H9 (cell line): ENCODE measurements at regions not wholly inside any gene's neighbourhood (a gene's known extent, or its start where the extent isn't known, plus 50 kb on each side); places are given as distances from the start of the nearest gene placed in this dataset.

Experiments used
- DNase-seq: peaks from one replicate; pipeline ENCODE4 v3.0.0-alpha.2; 2017
- H2AFZ ChIP-seq: one replicate; pipeline ENCODE4 v1.6.1; 2013; ENCODE audit warnings: mild to moderate bottlenecking, low read length, control low read depth, moderate library complexity
- H2AK5ac ChIP-seq: 2 replicates; pipeline ENCODE4 v1.6.1; 2013; ENCODE audit warnings: low read length, control low read depth, mixed read lengths; ENCODE audit not compliant: insufficient read length
- H2BK120ac ChIP-seq: one replicate; pipeline ENCODE4 v1.6.1; 2013; ENCODE audit warnings: low read depth, mild to moderate bottlenecking, low read length, control low read depth, inconsistent platforms; ENCODE audit not compliant: poor library complexity, severe bottlenecking
- H2BK12ac ChIP-seq: 2 replicates; pipeline ENCODE4 v1.6.1; 2013; ENCODE audit warnings: low read length, control low read depth, mixed read lengths, low read depth; ENCODE audit not compliant: insufficient read length
- H2BK15ac ChIP-seq: 2 replicates; pipeline ENCODE4 v1.6.1; 2013; ENCODE audit warnings: low read depth, low read length, control low read depth
- H2BK20ac ChIP-seq: one replicate; pipeline ENCODE4 v1.6.1; 2013; ENCODE audit warnings: low read depth, mild to moderate bottlenecking, low read length, control low read depth, inconsistent platforms; ENCODE audit not compliant: poor library complexity, severe bottlenecking
- H2BK5ac ChIP-seq: 2 replicates; pipeline ENCODE4 v1.6.1; 2013; ENCODE audit warnings: low read length, control low read depth, mixed read lengths; ENCODE audit not compliant: insufficient read length
- H3K14ac ChIP-seq: 2 replicates; pipeline ENCODE4 v1.6.1; 2013; ENCODE audit warnings: low read length, control low read depth; ENCODE audit not compliant: insufficient read depth
- H3K18ac ChIP-seq: 2 replicates; pipeline ENCODE4 v1.6.1; 2013; ENCODE audit warnings: low read depth, mild to moderate bottlenecking, mixed read lengths, low read length, control low read depth; ENCODE audit not compliant: insufficient read length
- H3K23ac ChIP-seq: 2 replicates; pipeline ENCODE4 v1.6.1; 2013; ENCODE audit warnings: low read length, control low read depth, mixed read lengths, low read depth; ENCODE audit not compliant: insufficient read length
- H3K23me2 ChIP-seq: 2 replicates; pipeline ENCODE4 v1.6.1; 2013; ENCODE audit warnings: low read depth, mild to moderate bottlenecking, mixed read lengths, low read length, control low read depth; ENCODE audit not compliant: insufficient read length, poor library complexity, severe bottlenecking
- H3K27ac ChIP-seq: 2 replicates; pipeline ENCODE4 v1.5.1; 2013; ENCODE audit warnings: low read length, control low read depth, mixed read lengths, low read depth; ENCODE audit not compliant: insufficient read length
- H3K27me3 ChIP-seq: 2 replicates; pipeline ENCODE4 v1.6.1; 2013; ENCODE audit warnings: low read length, control low read depth, inconsistent platforms; ENCODE audit not compliant: insufficient read depth
- H3K4ac ChIP-seq: 2 replicates; pipeline ENCODE4 v1.6.1; 2013; ENCODE audit warnings: low read depth, mild to moderate bottlenecking, control low read depth, inconsistent platforms, low read length, moderate library complexity
- H3K4me1 ChIP-seq: 2 replicates; pipeline ENCODE4 v1.6.1; 2013; ENCODE audit warnings: low read length, control low read depth, inconsistent platforms; ENCODE audit not compliant: insufficient read depth
- H3K4me2 ChIP-seq: 2 replicates; pipeline ENCODE4 v1.6.1; 2013; ENCODE audit warnings: low read length, control low read depth, mixed read lengths; ENCODE audit not compliant: insufficient read length, insufficient read depth
- H3K56ac ChIP-seq: 2 replicates; pipeline ENCODE4 v1.6.1; 2013; ENCODE audit warnings: low read depth, mild to moderate bottlenecking, mixed read lengths, low read length, control low read depth; ENCODE audit not compliant: insufficient read length
- H3K79me1 ChIP-seq: 2 replicates; pipeline ENCODE4 v1.6.1; 2013; ENCODE audit warnings: low read depth, mild to moderate bottlenecking, moderate library complexity, low read length, control low read depth, inconsistent platforms; ENCODE audit not compliant: insufficient read depth, poor library complexity, severe bottlenecking
- H3K79me2 ChIP-seq: 2 replicates; pipeline ENCODE4 v1.6.1; 2013; ENCODE audit warnings: low read length, control low read depth, inconsistent platforms; ENCODE audit not compliant: insufficient read depth
- H3K9ac ChIP-seq: 2 replicates; pipeline ENCODE4 v1.6.1; 2013; ENCODE audit warnings: low read length, control low read depth, mixed read lengths; ENCODE audit not compliant: insufficient read length; ENCODE audit errors: extremely low read depth
- H3K9me3 ChIP-seq: one replicate; pipeline ENCODE4 v1.6.1; 2013; ENCODE audit warnings: low read depth, low read length, inconsistent platforms; ENCODE audit not compliant: control insufficient read depth
- H3T11ph ChIP-seq: one replicate; pipeline ENCODE4 v1.6.1; 2013; ENCODE audit warnings: mild to moderate bottlenecking, low read length, control low read depth, inconsistent platforms
- H4K20me1 ChIP-seq: one replicate; pipeline ENCODE4 v1.6.1; 2013; ENCODE audit not compliant: control insufficient read depth, insufficient read length, insufficient read depth
- H4K5ac ChIP-seq: 2 replicates; pipeline ENCODE4 v1.6.1; 2013; ENCODE audit warnings: low read depth, mild to moderate bottlenecking, mixed read lengths, low read length, control low read depth; ENCODE audit not compliant: insufficient read length
- H4K8ac ChIP-seq: replicated peaks from 2 replicates; pipeline ENCODE4 v1.6.1; 2013; ENCODE audit warnings: low read length, control low read depth, mixed read lengths, low read depth; ENCODE audit not compliant: insufficient read length
- H4K91ac ChIP-seq: 2 replicates; pipeline ENCODE4 v1.6.1; 2013; ENCODE audit warnings: low read depth, mild to moderate bottlenecking, moderate library complexity, mixed read lengths, low read length, control low read depth; ENCODE audit not compliant: insufficient read length
- H3K27ac Mint-ChIP-seq, 3 experiments: 2 replicates in 2 of 3; 3 replicates in 1 of 3; pipeline ENCODE4 v1.8.0; 2020 to 2021; ENCODE audit warnings: mixed read lengths in 3 of 3, mild to moderate bottlenecking in 1 of 3, moderate library complexity in 1 of 3
- H3K27me3 Mint-ChIP-seq: 2 replicates; pipeline ENCODE4 v1.8.0; 2021; ENCODE audit warnings: low read depth, mild to moderate bottlenecking, moderate library complexity, mixed read lengths
- H3K36me3 Mint-ChIP-seq, 3 experiments: 2 replicates in 2 of 3; 3 replicates in 1 of 3; pipeline ENCODE4 v1.8.0; 2020 to 2021; ENCODE audit warnings: low read depth in 3 of 3, mixed read lengths in 3 of 3; ENCODE audit not compliant: insufficient read depth in 1 of 3
- H3K4me1 Mint-ChIP-seq, 2 experiments: 2 replicates each; pipeline ENCODE4 v1.8.0; 2020; ENCODE audit warnings: mixed read lengths in 2 of 2
- H3K4me3 Mint-ChIP-seq, 2 experiments: 2 replicates in 1 of 2; 3 replicates in 1 of 2; pipeline ENCODE4 v1.8.0; 2020 to 2021; ENCODE audit warnings: mild to moderate bottlenecking in 2 of 2, mixed read lengths in 2 of 2, moderate library complexity in 1 of 2
- H3K9me3 Mint-ChIP-seq, 2 experiments: 2 replicates in 1 of 2; 3 replicates in 1 of 2; pipeline ENCODE4 v1.8.0; 2020; ENCODE audit warnings: mild to moderate bottlenecking in 2 of 2, mixed read lengths in 2 of 2, moderate library complexity in 1 of 2
- CTCF ChIP-seq: fragments of 200-600 bp; sonication (generic); conservative IDR thresholded peaks from 3 replicates; pipeline ENCODE4 v1.8.0; 2021; ENCODE audit warnings: antibody characterized with exemption, mild to moderate bottlenecking
- WGBS: extraction: QIAGEN DNeasy Blood & Tissue Kit; methylation state at CpG from one replicate; pipeline ENCODE4 v1.1.7; 2013; ENCODE audit warnings: missing lambda C conversion rate, low lambda C conversion rate, mixed read lengths; ENCODE audit not compliant: insufficient read length; ENCODE audit errors: extremely low coverage; 5-methylcytosine and 5-hydroxymethylcytosine counted together

DNA sequence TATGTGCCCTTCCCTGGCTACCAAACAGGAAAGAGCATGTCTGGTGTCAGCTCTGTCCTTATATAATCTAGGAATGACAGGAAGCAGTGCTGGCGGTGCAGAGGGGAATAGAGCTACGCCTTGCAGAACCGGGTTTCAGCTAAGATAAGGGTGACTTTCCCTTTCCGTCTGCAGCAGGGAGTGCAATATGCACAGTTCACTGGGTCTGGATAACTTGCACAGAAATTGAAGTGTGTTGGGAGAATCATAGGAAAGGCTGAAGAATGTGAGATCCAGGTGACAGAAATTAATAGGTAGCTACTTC, 90.0 kb upstream of the TSHZ3 start:
- Mint-ChIP-seq H3K9me3 (peaks cover 15 to 16% of the 10 kb centered on the region in 2 experiments), H3K27ac (no peak overlapping the region), H3K4me3 (no peak overlapping the region), H3K4me1 (peaks cover 2 to 8% of the 10 kb centered on the region in 2 experiments; a peak in 2 of 4 replicates), H3K36me3 (peaks cover 6 to 16% (median 7%) of the 10 kb centered on the region in 3 experiments; a peak in 5 of 7 replicates), H3K27me3 (peaks cover 4% of the 10 kb centered on the region; the same call in 1 of the 2 replicates)
- H4K8ac ChIP-seq = no peak overlapping the region
- H2BK5ac ChIP-seq = no peak overlapping the region
- no peak overlapping the region for H2BK12ac ChIP-seq
- no peak overlapping the region for H2AK5ac ChIP-seq
- H3K79me1 ChIP-seq = no peaks in the 10 kb centered on the region
- no peak overlapping the region for H2AFZ ChIP-seq
- H3K14ac ChIP-seq = no peak overlapping the region
- no peak for DNase-seq
- no peak overlapping the region for H3K27ac ChIP-seq
- H3K79me2 ChIP-seq = no peaks in the 10 kb centered on the region
- no peak overlapping the region for H2BK120ac ChIP-seq
- H3T11ph ChIP-seq = no peak overlapping the region
- no peaks in the 10 kb centered on the region for H4K20me1 ChIP-seq
- no CpG with 5 or more reads among the region's 4 CpGs for WGBS
- H3K27me3 ChIP-seq = no peaks in the 10 kb centered on the region
- H3K23me2 ChIP-seq = no peaks in the 10 kb centered on the region
- H3K18ac ChIP-seq = no peak overlapping the region
- no peak overlapping the region for H3K9ac ChIP-seq
- no peak overlapping the region for H2BK15ac ChIP-seq
- no peak overlapping the region for H3K56ac ChIP-seq
- H4K91ac ChIP-seq = no peak overlapping the region
- TF ChIP-seq CTCF = no peak
- no peaks in the 10 kb centered on the region for H3K4me1 ChIP-seq
- no peaks in the 10 kb centered on the region for H3K9me3 ChIP-seq
- no peak overlapping the region for H4K5ac ChIP-seq
- no peak overlapping the region for H3K4me2 ChIP-seq
- H2BK20ac ChIP-seq = no peak overlapping the region
- no peak overlapping the region for H3K23ac ChIP-seq
- no peak overlapping the region for H3K4ac ChIP-seq
